Fibroblast of pulmonary artery (primary cell): ENCODE measurements at regions not wholly inside any gene's neighbourhood (a gene's known extent, or its start where the extent isn't known, plus 50 kb on each side); places are given as distances from the start of the nearest gene placed in this dataset.

Source experiments
- DNase-seq: peaks from one replicate; pipeline ENCODE4 v3.0.0-alpha.2; 2010; ENCODE audit warnings: low read depth
- H3K4me3 ChIP-seq: replicated peaks from 2 replicates; pipeline ENCODE4 v1.5.1; 2011; ENCODE audit warnings: low read depth, mild to moderate bottlenecking, control low read depth, low read length, moderate library complexity
- CTCF ChIP-seq: IDR thresholded peaks from 2 replicates; pipeline ENCODE4 v1.5.1; 2011; ENCODE audit warnings: mild to moderate bottlenecking, control low read depth, low read length, inconsistent platforms; ENCODE audit errors: missing control alignments

GRCh38 chr14:96153003-96153402 lies 51.6 kb upstream of the BDKRB2 start:
- no peak for TF ChIP-seq CTCF
- no peak for DNase-seq
- H3K4me3 ChIP-seq: no peak overlapping the region
